NCI-H446 (cell line): ENCODE measurements at regions not wholly inside any gene's neighbourhood (a gene's known extent, or its start where the extent isn't known, plus 50 kb on each side); places are given as distances from the start of the nearest gene placed in this dataset.
"Not testable (repeated sequence)": the region's sequence is repeated elsewhere in the genome, so short reads cannot be mapped to it uniquely, and the experiment has no call there.

Experiments used
- DNase-seq, 2 experiments: peaks; one replicate each; lab custom pipeline; 2025; lab: John Stamatoyannopoulos, UW

DNA sequence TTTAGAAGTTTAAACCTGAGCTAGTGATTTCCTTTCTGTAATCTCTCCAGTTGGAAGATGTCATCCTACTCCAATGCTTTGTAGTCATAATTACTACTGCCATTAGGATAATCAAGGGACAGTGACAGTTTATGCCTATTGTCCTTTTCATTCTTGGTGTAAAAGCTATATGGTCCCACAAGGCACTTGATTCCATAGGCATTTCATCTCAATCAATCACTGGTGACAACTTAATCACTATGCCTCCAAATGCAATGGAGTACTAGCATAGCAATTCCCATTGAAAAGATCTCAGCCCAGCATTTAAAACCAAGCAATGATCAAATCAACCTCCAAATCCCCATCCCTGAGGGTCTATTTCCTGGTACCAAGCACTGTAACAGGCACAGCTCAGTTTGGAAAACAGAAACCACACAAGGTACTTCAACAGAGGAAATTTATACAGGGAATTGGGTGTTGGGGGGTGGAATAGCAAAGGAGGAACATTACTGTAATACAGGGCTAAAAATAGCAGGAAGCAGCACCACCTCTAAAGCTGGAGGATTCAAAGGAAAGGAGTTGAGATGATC lies 51.0 kb downstream of the FHIP2A start:
- no peak for DNase-seq

DNA sequence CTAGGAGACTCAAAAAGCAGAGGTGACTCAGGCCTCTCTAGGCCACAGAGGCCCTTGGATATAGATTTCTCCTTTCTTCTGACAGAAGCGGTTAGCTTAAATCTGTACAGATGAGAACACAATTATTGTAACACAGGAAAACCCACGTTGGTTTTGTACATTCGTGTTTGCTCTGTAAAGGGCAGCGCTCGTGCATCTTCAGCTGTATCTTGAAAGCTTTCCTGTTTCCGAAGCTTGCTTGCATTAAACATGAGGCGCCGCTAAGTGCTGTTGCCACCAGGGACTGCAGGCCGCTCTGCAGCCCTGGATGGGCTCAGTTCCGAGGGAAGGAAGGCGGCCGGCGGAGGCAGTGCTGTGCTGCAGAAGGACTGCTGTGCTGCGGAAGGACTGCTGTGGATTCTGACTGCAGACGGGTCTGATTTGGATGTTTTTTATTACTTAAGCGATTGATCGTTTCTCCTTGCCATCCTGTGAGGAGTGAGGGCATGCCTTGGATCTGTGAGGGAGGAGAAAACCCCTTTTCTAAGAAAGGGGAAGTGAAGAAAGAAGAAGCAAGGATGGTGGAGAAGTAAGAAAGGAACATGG lies 53.3 kb downstream of the FHIP2A start:
- DNase-seq = no peak

DNA sequence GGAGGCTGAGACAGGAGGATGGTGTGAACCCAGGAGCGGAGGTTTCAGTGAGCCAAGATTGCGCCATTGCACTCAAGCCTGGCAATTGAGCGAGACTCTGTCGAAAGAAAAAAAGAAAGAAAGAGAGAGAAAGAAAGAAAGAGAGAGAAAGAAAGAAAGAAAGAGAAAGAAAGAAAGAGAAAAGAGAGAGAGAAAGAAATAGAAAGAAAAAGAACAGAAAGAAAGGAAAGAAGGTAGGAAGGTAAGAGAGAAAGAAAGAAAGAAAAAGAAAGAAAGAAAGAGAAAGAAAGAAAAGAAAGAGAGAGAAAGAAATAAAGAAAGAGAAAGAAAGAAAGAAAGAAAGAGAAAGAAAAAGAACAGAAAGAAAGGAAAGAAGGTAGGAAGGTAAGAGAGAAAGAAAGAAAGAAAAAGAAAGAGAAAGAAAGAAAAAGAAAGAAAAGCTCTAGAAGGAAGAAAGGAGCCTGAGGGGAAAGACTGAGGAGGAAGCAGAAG lies 54.1 kb downstream of the FHIP2A start:
- not testable (repeated sequence) for DNase-seq

DNA sequence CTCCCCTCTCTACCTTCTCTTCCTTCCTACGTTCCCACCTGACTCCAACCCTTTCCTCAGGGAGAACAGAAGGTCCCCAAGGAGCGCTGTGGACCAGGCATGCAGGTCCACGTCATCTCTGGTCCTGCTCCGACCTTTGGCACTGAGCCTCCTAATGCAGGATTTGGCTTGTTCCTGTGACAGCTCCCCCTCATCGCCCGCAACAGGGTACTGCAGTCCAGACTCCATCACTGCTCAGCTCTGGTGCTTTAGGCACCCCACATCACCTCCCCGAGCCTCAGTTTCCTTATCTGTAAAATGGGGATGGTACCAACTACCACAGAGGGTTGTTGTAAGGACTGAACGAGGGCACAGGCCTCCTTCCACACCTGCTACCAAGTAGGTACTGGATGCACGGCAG lies 54.6 kb downstream of the FHIP2A start:
- DNase-seq = no peak

GRCh38 chr10:114876602-114877300 lies 55.2 kb downstream of the FHIP2A start:
- DNase-seq = peak in 1 of 2 experiments; percentile 54

DNA sequence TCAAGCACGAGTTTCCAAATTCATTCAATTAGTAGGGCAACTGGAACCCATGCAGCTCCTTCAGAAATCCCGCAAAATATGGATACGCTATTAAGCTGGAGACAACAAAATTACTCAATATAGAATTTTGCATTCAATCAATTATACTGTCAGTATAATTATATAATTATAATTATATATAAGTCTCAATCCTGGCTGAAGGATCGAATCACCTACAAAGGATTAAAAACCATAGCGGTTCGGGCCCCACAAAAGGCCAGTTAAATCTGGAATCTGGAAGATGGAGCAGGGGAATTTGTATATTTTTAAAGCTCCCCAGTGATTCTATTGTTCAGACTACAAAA lies 55.7 kb downstream of the FHIP2A start:
- no peak for DNase-seq

- no peak for DNase-seq
Measured at GRCh38 chr10:114879093-114879492, 57.5 kb downstream of the FHIP2A start.

- peak in 1 of 2 experiments; percentile 0 for DNase-seq
Measured at GRCh38 chr10:114879541-114880158, 58.1 kb downstream of the FHIP2A start.

DNA sequence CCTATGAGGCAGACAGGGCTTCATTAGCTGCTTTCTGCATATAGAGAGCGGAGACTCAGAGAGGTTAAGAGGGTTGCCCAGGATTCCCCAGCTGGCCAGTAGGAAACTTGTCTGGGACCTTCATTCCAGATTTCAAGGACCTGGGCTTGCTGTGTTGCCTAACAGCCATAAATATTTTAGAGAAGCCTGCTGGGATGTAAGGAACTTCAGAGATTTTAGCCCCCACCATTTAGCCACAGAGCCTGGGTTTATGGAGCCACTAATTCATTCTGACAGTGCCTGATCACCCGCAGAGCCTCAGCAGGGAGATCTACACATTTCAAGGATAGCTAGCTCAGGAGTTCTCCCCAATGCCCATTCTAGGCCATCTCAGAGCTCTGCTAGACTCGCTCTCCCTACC lies 56.6 kb upstream of the TRUB1 start:
- DNase-seq = no peak

DNA sequence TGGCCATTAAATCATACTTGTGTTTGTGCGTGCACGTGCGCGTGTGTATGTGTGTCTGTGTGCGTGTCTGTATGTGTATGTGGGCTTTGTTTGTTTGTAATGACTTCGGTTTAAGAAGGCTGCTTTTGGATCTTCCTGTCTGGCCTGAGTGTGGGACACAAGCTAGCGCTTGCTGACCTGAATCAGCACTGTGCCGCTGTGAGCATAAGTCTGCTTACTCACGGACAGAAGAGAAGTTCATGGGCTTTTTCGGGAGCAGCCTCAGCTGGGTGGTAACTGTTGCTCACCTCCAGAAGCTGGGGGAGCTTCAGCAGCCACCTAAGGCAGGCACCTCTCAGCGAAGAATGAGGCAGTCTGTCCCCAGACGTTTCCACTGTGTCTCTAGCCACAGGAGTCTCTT lies 56.1 kb upstream of the TRUB1 start:
- no peak for DNase-seq

- DNase-seq = no peak
Measured at GRCh38 chr10:114885443-114885842, 52.6 kb upstream of the TRUB1 start.
